GF-D8 (cell line): ENCODE measurements at regions not wholly inside any gene's neighbourhood (a gene's known extent, or its start where the extent isn't known, plus 50 kb on each side); places are given as distances from the start of the nearest gene placed in this dataset.
A peak's percentile ranks its signal among the peaks of the same experiment; 100 is the strongest.

ENCODE experiments used
- DNase-seq: peaks from one replicate; lab custom pipeline; 2025; lab: John Stamatoyannopoulos, UW

DNA sequence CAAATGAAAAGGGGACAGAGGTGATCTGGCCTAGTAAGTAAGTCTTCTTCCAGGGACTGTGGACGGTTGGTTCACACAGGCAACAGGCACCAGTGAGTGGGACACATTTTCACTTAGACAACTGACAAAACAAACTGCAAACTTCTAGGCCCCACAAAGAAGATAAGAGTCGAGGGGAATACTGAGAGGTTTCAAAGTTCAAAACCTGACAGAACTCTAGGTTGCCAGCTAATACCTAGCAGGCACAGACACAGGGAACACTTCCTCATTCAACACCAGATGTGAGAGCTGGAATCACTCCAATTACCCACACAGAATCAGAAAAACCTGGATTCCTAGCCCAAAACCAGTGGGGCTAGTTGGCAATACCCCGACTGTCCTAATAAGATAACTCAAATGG lies 621.7 kb downstream of the ZPLD1 start:
- no peak for DNase-seq

DNA sequence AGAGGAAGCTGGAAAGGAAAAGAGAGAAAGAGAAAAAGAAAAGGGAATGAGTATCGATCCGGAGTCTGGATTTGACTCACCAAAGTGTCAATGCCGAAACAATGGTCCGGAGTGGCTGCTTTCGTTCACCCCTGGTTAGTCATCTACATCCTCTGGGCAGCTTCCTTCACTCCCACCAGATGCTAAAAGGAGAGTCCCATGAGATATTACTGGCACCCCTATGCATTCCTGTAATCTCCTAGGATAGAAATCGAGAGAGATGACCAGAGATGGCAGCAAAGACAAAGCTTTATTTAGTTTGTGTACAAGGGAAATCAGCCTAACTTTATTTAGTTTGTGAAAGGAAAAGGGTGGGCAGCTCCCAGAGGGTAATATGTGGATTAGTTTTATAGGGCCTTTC lies 622.2 kb downstream of the ZPLD1 start:
- DNase-seq, result no peak

DNA sequence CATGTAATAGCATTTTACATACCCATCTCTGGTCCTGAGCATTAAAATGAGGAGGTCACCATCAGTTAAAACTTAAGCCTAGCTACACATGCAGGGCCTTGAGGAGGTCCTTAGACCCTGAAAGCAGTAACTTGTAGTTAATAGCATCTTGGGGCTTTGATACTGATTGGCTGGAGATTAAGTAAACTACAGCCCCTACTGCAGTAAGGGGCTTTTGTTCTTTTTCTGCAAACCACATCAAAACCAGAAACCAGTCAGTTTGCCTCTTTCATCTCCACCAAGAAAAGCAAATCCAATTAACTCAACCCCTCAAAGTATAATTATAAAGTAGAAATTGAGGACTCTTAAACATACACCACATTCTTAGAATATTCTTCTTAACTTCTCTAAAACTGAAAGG lies 622.7 kb downstream of the ZPLD1 start:
- no peak for DNase-seq

DNA sequence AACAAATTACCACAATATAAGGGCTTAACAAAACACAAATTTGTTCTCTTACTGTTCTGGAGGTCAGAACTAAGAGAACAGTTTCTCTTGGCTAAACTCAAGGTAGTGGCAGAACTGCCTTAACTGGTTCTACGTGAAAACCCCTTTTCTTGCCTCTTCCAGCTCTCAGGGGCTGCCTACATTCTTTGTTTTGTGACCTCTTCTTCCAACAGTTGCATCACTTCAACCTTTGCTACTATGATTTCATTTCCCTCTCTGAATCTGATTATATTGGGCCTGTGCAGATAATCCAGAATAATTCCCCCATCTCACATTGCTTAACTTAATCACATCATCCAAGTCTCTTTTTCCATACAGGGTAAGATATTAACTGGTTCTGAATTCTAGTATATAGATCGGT lies 624.6 kb downstream of the ZPLD1 start:
- DNase-seq, result no peak

DNA sequence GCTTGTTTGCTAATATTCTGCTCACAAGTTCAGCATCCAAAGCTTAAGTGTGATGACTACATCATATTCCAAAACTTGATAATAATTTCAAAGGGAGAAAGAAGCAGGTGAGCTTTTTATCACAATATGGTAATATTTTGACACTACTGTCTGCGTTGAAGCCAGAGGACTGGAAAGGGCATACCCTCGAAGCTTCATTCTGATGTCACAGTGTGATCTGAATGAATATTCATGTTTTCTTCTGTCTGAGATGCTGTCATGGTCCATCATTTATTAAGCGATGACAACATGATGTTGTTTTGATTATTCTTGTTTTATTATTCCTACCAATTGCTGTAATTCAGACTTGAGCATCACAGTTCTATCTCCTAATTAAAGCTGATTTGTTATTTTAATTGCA lies 625.4 kb downstream of the ZPLD1 start:
- DNase-seq, result no peak

DNA sequence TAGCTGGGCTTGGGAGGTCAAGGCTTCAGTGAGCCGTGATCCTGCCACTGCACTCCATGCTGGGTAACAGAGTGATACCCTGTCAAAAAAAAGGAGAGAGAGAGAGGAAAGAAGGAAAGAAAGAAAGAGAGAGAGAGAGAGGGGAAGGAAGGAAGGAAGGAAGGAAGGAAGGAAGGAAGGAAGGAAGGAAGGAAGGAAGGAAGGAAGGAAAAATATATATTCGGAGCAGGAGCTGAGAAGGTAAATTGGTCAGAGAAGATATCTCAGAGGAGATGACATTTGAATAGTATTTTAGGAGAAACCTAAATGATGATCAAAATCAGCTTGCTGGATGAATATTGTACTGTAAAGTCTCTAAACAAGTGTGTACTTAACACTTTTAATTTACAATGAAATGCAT lies 633.1 kb downstream of the ZPLD1 start:
- no peak for DNase-seq

DNA sequence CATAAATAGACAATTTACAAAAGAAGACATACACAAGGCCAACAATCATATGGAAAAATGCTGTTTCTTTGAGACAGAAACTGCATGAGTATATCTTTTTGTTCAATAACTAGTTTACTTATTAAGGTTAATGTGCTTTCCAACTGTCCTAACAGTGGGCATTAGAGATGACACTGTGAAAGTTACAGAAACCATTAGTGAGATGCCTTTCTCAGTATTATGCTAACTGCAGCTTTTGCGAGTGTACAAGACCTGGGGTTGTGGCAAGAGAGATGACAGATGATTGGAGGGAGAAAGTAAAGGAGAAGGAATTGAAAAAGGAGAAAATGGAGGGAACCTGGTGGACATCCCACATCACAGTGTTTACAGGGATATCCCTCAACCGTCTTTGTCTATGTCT lies 640.5 kb downstream of the ZPLD1 start:
- no peak for DNase-seq

DNA sequence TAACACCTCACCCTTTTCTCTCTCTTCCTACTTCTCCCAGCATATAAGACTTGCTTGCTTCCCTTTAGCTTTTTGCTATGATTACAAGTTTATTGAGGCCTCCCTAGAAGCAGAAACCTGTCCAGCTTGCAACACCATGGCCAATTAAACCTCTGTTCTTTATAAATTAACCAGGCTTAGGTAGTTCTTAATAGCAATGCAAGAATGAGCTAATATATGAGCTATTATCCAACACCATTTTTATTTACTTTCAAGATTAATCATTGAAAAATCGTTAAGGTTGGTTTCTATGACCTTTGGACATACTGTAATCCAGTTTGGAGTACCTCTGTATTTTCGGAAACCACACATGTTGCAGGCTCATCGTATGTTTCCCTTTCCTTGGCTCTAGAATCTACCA lies 643.1 kb downstream of the ZPLD1 start:
- DNase-seq, result no peak

DNA sequence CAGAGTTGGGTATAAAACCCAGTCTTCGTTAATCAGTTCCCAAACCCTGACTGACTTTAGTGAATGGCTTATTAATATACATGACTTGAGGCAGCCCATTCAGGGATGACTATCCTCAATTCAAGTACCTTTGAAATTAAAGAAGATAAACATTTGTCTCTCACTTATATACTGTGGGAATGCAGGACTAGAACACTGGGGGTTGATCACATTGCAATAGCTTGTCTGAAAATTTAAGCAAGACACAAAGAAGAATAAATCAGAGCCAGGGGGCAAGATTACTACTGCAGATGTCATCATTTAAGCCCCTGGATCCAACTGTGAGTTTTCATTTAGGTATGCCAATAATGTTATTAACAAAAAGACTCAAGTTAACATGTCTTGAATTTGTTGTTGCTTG lies 647.7 kb downstream of the ZPLD1 start:
- no peak for DNase-seq

DNA sequence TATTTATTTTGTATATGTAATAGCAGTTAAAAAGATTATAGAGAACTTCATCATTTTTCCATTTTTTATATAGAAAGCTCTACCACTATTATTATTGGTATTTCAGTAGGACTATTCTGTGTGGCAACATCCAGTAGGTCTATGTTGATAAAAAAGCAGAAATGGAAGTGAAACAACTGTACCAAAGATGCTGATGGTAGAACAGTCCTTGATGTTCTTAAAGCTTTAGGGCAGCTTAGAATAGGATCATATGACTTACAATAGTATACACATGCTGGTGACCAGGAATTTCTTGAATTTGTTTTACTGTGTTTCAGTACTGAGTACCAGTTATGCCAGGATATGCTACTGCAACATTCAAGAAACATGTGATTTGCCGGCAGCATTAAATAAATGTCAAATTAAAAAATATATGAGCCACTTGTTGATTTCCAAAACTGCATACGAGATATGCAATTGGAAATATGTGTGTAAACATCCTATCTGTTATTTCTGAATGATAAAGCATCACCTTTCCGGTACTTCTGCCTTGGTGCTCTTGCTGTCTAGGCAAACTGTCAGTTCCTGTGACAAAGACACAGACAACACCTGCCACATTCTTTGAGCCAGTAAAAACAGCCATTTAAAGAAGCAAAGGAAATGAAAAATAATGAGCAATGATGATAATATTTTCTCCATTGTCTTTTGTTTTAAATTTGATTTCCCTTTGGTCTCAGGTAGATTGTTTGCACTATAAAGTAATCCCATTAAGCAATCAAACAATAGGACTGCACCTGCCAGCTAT lies 649.2 kb downstream of the ZPLD1 start:
- no peak for DNase-seq

DNA sequence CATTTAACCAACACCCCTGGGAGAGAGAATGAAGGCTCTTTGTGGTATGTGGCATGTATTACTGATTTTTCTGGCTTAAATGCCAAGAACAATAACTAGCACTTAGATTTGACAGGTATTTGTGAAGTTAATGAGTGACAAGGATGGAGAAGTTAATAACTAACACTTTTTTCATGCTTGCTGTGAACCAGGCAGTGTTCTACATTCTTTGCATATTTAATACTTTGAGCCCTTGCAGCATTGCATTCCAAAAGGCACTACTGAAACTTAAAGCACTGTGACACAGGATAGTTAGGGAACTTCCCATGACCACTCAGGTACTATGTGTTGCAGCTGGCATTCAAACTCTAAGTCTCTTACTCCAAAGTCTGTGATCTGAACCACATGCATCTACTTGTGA lies 650.6 kb downstream of the ZPLD1 start:
- DNase-seq, result no peak

DNA sequence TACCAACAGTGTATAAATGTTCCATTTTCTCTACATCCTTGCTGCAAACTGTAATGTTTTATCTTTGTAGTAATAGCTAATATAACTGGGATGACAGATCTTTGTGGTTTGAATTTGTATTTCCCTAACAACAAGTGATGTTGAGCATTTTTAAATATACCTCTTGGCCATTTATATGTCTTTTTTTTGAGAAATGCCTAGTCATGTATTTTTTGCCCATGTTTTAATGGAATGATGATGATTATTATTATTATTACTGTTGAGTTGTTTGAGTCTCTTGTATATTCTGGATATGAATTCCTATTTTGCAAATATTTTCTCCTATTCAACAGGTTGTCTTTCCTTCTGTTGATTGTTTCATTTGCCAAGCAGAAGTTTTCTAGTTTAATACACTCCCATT lies 654.9 kb downstream of the ZPLD1 start:
- no peak for DNase-seq

DNA sequence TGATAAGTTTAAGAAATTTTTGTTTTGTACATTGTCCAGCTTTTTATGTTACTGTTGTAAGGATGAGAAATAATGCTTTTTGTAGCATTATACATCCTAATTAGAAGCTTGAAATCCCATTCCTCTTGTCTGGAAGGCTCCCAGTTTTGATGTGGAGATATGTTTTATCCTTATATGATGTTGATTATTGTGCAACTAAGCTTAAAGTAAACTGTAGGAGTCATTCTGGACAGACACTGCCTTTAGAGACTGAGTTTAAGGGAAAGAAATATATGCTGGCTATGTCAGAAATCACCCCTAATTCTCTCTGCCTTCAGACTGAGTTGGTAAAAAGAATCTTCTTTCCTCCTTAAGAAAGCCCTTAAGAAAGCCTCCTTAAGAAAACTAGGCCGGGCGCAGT lies 670.4 kb downstream of the ZPLD1 start:
- DNase-seq, result no peak

DNA sequence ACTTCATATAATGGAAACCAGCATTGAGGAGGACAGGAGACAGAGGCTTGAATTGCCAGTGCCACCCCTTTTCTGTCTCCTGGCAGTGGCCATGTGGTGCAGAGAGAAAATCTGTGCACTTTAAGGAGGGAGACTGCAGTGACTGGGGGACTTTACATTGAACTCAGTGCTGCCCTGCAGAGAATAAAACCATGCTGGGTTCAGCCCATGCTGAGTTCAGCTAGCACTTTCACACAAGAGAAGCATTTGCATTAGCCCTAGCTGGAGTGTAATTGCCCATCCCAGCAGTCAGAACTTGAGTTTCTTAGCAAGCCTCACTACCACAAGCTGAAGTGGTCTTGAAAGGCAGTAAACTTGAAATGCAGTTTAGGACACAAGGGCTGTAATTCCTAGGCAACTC lies 677.5 kb downstream of the ZPLD1 start:
- DNase-seq, result no peak

DNA sequence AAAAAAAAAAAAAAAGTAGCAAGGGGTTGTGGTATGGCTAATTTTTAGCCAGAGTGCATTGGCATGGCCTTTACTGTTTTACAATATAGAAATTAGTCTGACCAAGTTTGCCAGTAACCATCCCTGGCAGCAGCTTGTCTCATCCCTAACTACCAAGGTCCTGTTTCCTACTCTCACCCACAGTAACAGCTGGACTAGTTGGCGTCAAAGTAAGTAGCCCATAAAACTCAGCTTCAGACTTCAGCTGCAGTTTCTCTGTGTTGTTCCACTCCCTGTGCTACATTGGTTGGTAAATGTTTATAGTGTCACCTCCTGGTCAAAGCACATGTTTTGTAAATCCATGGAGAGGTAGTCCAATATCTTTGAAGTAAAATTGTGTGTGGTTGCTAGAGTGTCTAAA lies 691.3 kb downstream of the ZPLD1 start:
- no peak for DNase-seq

DNA sequence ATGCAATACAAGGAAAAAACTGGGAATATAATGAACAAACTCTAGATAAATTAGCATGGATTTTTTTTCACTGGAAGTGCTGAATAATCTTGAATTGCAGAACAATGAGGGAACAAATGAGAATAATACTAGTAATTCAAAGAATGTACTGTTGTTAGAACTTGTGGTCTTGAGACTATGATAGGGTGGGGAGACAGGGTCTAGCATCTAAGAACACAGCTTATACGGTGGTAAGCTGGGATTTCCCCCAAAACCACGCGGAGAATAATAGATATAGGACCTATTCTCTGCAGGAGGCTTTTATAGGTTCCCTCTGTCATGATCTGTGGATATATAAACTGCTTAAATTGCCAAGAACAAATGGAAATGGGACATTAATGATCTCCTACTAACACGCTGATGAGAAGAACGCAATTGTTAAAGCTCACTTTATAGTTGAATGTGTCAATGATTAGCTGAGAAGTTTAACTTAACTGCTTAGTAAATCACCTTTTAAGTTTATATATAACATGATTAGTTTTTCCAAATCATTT lies 692.3 kb downstream of the ZPLD1 start:
- no peak for DNase-seq

DNA sequence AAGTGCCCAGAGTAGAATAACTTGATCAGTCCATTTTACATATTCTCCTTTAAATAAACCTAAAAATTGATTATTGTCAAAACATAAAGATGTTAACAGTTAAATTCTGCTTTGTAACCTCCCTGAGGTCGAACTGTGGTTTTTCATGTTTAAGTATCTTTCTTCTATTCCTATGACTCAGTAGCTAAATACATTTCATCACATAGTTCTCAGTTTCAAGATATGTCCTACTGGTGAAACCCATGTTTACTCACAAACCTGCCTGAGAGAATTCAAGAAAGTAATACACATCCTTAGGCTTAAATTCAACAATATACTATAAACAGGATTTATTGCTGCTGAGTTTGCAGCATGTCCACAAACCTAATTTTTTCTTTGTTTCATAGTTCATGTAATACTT lies 692.9 kb downstream of the ZPLD1 start:
- no peak for DNase-seq

DNA sequence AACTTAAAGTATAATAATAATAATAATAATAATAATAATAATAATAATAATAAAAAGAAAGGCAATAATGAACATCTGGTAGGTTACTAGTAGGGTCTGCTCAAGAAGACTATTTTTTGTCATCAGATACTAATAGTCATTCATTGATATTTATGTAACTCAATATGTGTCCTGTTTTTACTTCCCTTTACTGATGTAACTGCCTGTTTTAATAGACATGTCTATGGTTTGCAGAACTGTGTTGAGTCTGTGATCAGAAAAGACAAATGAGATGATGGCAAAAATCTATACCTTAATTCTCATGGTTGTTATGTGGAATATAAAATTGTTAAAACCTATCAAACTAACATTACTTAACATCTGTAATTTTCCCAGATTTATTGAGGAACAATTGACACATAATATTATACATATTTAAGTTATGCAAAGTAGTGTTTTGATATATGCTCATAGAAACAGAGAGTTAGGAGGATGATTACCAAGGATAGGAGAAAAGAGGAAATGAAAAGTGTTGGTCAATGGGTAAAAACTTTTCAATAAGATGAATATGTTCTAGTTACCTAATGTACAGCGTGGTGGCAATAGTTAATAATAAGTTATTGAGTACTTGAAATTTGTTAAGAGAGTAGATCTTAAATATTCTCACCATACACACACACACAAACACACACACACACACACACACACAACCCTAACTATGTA lies 699.4 kb downstream of the ZPLD1 start:
- no peak for DNase-seq

DNA sequence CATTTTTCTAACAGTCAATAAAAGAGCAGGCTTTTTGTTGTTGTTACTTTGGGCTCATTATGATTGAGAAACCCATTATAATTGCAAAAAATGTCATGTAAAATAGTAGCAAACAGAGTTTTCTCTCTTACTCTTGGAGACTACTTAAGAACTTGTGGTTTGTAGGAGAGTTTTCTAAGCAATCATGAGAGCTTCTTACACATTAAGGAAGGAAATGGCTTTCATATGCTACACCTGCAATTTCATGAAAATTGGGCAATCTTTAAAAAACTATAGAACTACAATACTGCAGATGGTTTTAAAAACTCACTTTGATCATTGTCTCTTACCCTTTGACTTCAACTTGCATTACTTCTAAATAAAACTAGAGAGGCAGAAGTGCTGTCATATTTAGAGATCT lies 701.8 kb downstream of the ZPLD1 start:
- DNase-seq, result peak; percentile 10

DNA sequence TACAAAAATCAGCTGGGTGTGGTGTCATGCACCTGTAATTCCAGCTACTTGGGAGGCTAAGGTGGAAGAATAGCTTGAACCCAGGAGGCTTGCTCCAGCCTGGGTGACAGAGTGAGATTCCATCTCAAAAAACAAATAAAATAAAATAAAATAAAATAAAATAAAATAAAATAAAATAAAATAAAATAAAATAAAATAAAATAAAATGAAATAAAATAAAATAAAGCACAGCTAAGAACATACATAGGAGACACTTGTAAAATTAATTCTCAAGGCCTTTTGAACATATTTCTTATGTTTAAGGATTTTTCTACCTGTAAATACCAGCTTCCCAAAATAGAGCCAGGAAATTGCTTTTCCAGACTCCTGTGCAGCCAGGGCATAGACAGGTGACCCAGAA lies 703.0 kb downstream of the ZPLD1 start:
- DNase-seq, result no peak

DNA sequence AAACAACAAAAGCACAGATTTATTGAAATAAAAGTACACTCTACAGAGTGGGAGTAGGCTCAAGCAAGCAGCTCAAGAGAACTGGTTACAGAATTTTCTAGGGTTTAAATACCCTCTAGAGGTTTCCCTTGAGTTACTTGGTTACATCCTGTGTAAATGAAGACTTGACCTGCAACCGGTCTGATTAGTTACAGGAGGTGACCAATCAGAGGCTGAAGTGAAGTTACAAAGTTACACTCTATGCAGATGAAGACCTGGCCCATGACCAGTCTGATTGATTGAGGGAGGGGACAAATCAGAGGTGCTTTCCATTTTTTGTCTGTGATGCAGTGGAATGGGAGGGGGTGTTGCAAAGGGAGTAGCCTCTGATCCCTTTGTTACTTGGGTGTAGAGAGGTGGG lies 723.4 kb downstream of the ZPLD1 start:
- no peak for DNase-seq

DNA sequence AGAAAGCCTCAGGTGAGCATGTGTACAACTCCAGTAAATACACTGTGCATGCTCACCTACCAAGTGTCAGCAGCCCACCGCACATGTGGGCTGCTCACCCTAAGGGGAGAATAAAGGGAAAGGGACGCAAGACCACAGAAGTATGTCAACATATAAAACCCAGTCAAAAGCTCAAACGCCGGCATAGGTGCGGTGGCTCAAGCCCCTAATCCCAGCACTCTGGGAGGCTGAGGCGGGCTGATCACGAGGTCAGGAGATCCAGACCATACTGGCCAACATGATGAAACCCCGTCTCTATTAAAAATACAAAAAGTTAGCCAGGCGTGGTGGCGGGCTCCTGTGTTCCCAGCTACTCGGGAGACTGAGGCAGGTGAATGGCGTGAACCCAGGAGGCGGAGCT lies 732.1 kb downstream of the ZPLD1 start:
- DNase-seq, result no peak

DNA sequence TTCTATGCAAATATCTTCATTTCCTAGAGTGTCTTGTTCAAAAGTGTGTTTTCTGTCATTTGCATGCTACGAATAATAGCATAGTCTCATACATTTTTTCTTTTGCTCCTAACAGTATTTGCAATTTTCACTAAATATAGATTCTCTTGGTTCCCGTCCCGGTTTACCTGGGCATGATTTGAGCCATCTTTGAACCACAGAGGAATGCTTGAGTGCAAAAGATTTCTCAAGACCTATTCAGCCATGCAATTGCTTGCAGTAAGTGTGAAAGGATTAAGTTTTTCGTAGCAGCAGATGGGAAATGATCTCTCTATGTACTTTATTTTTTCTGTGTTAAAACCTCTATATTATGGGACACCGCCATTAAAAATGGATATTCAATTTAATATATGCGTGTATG lies 733.0 kb downstream of the ZPLD1 start:
- no peak for DNase-seq

DNA sequence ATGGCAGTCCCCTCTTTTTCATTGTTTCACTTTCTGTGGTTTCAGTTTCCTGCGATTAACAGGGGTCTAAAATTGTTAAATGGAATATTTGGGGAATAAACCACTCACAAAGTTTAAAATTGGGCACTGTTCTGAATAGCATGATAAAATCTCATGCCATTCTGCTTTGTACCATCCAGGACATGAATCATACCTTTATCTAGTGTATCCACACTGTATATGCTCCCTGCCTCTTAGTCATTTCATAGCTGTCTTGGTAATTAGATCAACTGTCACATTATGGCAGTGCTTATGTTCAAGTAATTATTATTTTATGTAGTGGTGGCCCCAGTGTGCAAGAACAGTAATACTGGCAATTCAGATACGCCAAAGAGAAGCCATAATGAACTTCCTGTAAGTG lies 734.5 kb downstream of the ZPLD1 start:
- DNase-seq, result no peak
